Activated CD8-positive, alpha-beta memory T cell treated with anti-CD3 and anti-CD28 coated beads, Interleukin-2, amount 50 U/mL, for 48 hours (primary cell): ENCODE measurements at regions not wholly inside any gene's neighbourhood (a gene's known extent, or its start where the extent isn't known, plus 50 kb on each side); places are given as distances from the start of the nearest gene placed in this dataset.
"Not testable (repeated sequence)": the region's sequence is repeated elsewhere in the genome, so short reads cannot be mapped to it uniquely, and the experiment has no call there.

Experiments used
- DNase-seq: peaks from one replicate; pipeline ENCODE4 v3.0.0-alpha.2; 2020

DNA sequence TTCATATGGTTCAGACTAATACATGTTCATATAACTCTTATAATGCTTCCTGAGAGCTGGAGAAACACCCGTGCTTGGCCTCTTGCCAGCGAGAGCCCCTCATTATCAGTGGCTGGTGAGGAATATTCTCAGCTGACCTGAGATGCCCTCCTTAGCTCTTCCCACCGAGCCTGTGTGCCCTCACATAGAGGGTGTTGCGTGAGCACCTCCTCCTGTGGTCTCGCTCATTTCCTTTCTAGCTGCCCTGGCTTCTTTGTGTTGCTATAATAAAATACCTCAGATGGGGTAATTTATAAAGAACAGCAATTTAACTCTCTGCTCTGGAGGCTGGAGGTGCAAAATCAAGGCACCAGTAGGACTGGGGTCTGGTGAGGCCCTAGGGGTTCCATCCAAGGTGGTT is 80.5 kb upstream of the ALKAL2 start:
- no peak for DNase-seq

DNA sequence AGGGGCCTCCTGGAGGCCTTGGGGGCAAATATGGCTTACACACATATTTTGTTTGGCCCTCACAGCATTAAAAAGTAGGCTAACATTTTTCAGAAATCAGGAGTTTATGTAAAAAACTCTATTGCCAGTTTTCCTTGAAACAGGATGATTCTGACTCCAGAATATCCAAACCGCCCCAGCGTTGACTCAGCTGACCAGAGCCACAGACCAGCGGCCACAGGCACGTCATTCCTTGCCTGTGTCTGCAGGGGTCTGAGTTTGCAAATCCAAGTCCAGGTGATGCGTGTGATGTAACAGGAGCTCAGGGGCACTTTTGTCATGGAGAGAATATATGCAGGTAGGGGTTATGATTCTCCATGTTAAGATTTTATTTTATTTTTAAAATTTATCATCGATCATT is 79.4 kb upstream of the ALKAL2 start:
- DNase-seq, result no peak

DNA sequence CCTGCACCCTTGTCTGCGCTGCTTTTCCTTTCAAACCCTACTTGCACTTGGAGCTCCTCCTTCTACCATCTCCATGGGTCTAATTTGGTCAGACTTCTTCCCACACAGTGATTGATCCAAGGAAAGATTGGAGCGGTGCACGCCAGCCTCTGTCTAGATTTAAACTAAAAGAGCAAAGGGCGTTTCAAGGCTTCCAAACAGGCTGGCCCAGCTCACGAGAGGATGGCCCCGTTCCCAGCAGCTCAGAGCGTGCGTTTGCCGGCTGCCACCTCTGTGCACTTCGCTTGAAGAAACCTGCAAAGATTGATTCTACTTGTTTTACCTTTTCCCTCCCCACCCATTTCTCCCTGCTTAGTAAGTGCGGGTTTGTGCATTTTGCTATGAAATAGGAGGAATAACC is 78.8 kb upstream of the ALKAL2 start:
- DNase-seq, result no peak

DNA sequence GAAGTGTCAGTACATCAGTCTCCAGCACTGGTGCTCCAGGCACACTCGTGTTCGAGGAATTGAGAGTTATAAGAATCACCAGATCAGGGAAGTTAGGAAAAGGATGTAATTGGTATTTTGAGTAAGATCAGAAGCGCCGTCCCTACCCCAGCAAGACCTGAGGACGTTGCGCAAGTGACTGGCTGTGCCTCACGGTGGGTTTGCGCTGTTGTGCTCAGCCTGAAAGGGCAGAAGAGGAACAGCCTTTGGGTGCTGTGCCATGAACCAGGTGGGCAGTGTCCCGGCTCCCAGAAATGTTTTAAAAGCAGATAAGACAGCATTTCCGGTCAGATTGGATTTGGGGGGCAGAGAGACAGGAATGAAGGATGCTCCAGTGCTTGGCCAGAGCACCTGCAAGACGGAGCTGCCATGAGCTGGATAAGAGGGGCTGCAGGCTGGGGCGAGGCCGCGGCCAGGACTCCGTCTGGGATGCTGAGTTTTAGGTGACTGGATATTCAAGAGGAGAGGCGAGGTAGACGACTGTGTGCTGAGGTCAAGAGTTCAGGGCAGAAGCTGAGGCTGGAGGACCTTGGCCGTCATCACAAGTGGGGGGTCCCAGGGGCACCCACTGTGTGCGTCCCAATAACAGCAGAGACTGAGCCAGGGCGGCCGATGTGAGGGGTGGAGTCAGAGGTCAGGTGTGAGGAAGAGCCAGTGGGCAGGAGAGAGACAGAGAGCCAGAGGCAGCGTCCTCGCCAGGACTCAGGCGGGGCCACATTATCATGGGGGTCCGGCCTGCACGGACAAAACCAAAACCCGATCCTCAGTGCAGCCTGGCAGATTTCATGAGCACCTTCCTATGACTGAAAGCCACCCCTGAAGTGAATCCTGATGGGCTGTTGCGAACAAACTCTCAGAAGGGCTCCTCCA is 77.7 kb upstream of the ALKAL2 start:
- no peak for DNase-seq

DNA sequence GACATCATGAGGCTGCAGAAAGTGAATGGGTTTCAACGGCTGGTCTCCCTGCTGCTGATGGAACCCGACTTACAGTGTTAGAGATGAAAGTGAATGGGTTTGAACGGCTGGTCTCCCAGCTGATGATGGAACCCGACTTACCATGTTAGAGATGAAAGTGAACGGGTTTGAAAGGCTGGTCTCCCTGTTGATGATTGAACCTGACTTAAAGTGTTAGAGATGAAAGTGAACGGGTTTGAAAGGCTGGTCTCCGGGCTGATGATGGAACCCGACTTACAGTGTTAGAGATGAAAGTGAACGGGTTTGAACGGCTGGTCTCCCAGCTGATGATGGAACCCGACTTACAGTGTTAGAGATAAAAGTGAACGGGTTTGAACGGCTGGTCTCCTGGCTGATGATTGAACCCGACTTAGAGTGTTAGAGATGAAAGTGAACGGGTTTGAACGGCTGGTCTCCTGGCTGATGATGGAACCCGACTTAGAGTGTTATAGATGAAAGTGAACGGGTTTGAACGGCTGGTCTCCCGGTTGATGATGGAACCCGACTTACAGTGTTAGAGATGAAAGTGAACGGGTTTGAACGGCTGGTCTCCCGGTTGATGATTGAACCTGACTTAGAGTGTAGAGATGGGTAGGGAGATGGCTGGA is 76.1 kb upstream of the ALKAL2 start:
- DNase-seq, result no peak

DNA sequence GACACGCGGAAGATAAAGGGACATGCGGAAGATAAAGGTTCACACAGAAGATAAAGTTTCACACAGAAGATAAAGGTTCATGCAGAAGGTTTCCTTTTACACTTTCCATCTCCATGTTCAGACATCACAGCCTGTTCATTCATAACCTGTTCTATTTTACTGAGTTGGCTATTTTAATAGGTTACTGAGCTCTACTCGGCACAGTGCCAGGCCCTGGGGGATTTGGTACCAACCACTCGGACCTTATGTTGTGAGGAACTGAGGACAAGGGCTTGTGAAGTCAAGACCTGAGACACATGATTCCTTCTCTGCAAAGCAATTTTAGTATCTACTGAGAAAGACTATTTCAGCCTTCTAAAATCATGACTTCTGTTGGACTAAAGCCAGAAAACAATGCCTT is 75.0 kb upstream of the ALKAL2 start:
- DNase-seq, result no peak

DNA sequence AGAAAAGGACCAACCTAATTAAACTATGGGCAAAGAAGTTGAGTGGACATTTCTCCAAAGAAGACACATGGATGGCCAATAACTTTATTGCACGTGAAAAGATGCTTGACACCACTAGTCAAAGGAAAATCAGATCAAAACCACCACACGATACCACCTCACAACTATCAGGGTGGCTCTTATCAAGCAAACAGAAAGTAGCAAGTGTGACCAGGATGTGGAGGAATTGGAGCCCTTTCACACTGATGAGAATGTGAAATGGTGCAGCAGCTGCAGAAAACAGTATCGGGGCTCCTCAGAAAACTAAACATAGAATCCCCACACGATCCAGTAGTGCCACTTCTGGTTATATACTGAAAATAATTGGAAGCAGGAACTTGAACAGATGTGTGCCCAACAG is 72.2 kb upstream of the ALKAL2 start:
- DNase-seq, result no peak

DNA sequence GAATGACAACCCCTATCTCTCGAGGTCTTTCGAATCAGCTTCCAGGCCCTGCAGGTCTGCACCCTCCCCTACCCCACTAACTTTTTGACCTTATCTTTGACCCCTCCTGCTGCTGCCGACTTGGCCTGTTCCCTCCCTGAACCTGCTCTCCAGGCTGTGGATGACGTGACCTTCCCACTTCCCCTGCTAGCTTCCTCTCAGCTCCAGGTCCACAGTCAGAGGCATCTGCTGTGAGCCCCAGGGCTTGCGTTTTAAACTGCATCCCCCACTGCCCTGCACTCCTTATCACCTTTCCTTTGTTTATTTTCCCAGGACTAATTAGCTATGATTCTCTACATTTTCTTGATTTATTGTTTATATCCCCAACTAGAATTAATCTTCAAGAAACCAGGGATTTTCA is 71.2 kb upstream of the ALKAL2 start:
- no peak for DNase-seq

DNA sequence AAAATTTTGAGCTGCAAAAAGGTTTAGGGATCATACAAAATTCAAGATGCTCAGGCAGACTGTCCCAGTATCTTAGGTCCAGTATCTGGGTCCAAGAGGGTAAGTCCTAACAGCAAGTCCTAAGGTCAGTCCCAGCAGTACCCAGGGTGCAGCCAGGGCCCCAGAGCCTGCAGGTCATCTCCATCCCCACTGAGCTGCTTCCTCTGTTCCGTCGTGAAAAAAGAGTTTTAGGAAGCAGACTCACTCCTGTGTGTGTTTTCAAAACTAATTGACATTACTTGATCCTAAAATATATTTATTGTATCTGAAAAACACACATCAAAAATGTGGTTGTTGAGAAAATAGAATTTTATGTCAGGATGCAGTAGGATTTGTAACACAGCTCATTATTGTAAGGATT is 69.9 kb upstream of the ALKAL2 start:
- no peak for DNase-seq

DNA sequence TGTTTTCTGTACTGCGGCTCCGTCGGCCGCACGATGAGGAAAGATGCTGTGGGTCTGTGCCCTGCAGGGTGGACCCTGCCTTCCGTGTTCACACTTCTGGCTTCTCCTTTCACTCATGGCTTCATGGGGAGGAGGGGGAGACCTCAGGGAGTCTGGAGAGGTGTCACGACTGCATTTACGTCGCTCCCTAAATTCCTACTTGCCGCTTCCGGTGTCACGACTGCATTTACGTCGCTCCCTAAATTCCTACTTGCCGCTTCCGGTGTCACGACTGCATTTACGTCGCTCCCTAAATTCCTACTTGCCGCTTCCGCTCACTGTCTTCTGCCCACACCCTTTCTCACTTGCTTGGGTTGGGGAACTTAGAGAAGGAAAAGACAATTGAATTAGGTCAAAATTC is 68.4 kb upstream of the ALKAL2 start:
- not testable (repeated sequence) for DNase-seq

DNA sequence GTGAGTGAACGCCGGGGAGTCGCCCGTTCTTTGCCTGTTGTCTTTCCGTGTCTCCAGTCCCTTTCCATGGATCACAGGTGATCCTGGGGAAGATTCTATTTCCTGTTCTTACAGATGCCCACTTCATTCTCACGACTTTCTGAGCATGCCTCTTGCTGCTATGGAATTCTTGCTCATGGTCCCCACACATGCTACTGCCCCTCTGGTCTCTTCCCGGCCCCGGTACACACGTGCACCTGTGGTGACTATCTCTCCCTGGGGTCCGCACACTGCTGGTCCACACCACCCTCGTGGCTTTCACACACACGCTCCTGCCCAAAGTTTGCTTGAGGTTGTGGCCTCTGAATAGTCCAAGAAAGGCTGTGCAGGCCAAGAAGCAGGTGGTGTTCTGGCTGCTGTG is 67.9 kb upstream of the ALKAL2 start:
- no peak for DNase-seq

DNA sequence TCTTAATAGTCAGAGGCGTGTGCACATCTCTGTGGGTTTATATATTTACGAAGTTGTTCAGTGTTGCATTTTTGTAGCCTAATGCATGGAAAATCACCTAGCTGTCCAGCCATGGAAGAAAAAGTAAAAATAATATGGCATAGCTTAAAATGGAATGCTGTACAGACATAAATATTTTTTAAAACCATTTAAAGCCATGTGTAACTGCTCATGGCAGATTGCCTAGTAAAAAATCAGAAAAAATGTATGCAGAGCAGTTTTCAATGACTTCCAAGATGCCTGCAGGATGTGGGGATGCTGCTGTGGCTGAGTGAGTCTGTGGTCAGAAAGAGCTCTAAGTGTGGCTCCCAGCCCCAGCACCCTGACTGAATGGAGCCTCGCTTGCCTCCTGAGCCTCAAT is 64.8 kb upstream of the ALKAL2 start:
- DNase-seq, result no peak

DNA sequence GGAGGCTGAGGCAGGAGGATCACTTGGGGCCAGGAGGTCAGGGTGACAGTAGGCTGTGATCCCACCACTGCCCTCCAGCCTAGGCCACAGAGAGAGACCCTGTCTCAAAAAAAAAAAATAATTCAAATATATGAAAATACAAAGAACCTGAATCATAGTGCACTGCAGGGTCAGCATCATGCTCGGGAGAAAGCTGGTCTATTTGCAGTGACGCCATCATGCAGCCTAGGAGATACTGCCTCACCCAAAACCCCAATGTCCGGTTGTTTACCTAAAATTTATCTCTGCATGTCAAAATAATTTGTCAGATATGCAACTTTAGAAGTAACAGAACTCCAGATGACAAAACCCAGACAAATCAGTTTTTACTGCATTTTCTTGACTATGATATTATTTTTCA is 61.5 kb upstream of the ALKAL2 start:
- no peak for DNase-seq

DNA sequence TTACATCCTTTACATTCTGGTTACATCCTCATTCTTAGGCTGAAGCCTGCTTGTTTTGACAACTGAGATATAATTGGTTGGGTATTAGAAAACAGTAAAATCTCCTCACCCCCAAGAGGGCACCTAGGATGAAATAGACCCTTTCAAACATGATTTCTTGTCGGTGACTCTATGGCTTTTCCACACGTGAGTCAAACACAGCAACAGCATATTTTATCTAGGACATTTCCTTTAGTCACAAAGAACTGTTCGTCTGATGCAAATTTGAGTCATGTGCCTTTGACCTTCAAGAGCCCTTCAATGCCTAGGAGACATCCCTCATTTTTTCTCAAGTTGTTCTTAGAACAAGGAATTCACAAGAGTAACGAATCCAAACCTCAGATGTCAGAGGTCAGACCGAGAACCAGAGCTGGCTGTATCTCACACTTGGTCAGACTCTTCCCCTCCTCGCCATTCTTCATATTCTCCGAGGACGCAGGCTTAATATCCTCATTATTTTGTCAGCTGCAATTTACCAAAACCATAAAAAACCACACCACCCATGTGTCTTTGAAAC is 60.5 kb upstream of the ALKAL2 start:
- no peak for DNase-seq

DNA sequence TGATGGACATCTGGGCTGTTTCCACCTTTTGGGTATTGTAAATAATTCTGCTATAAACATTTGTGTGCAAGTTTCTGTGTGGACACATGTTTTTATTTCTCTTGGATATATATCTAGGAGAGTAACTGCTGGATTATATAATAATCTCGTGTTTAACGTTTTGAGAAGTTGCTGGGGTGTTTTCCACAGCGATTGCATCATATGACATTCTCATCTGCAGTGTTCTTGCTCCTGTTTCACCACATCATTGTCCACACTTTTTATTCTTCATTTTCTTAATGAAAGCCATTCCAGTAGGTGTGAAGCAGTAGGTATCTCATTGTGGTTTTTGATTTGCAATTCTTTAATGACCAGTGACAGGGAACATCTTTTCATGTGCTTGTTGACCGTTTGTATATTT is 56.9 kb upstream of the ALKAL2 start:
- DNase-seq, result no peak

DNA sequence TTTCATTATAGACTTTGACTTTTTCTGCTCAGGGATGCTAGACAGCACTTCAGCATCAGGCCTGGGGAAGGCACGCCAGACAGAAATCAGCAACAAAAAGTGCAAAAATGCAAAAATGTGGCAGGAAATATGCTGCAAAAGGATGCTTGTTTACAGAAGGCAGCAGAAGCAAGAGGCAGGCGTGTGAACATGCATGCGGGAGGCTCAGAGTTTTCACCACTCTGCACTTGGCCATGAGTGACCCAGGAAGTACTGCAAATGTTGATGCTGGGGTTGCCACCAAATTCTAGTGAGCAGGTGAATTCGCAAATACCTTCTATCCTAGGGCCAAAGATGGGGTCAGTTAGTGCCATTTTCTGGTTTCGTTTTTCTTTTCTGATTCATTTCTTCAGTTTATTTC is 55.5 kb upstream of the ALKAL2 start:
- no peak for DNase-seq

DNA sequence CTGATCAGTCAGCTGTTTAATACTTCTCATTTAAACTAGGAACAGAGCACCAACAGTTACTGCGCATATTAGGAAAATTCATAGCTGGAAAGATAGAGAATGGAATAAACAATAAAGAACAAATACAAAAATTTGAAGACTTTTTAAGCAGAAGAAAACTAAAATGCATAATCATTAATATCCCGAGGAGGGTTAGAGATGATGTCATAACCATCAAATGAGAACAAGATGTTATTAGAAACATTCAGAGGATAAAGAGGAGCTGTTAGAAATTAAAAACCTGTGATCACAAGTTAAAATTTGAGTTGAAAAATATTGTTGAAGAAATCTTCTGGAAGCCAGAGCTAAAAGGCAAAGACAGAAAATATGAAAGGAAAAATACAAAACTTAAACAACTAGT is 54.0 kb upstream of the ALKAL2 start:
- DNase-seq, result no peak

DNA sequence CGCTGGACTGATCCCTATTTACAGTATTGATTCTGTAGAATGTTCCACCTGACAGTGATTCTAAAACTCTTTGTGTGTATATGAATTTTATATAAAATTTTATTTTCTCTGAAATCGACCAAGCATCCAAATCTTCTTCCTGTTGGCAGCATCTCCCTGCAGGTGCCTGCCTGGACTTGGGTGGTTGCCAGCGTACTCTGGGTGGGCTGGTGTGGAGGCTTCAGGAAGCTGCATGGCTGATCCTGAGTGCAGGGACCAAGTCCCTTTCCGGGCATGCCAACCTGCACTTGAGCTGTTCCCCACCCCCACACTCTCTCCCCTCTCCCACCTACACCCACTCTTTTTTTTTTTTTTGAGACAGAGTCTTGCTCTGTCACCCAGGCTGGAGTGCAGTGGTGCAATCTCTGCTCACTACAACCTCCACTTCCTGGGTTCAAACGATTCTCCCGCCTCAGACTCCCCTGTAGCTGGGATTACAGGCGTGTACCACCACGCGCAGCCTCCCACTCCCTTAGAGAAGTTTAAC is 53.2 kb upstream of the ALKAL2 start:
- DNase-seq, result no peak
